ENCODE measurements at regions not wholly inside any gene's neighbourhood (a gene's known extent, or its start where the extent isn't known, plus 50 kb on each side); places are given as distances from the start of the nearest gene placed in this dataset.

DNA sequence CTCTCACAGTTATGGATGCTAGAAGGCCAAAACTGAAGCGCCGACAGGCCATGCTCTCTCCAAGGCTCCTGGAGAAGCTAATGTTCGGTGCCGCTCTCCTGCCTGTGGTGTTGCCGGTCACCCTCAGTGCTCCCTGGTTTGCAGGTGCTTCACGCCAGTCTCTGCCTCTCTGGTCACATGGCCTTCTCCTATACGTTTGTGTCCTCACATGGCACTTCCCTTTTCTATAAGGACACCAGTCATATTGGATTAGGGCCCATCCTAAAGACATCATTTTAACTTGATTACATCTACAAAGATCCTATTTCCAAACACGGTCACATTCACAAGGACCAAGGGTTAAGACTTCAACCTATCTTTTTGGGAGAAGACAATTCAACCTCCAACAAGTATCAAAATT is 671.3 kb upstream of the ARGLU1 start:
- TF ChIP-seq, protein P1, sequence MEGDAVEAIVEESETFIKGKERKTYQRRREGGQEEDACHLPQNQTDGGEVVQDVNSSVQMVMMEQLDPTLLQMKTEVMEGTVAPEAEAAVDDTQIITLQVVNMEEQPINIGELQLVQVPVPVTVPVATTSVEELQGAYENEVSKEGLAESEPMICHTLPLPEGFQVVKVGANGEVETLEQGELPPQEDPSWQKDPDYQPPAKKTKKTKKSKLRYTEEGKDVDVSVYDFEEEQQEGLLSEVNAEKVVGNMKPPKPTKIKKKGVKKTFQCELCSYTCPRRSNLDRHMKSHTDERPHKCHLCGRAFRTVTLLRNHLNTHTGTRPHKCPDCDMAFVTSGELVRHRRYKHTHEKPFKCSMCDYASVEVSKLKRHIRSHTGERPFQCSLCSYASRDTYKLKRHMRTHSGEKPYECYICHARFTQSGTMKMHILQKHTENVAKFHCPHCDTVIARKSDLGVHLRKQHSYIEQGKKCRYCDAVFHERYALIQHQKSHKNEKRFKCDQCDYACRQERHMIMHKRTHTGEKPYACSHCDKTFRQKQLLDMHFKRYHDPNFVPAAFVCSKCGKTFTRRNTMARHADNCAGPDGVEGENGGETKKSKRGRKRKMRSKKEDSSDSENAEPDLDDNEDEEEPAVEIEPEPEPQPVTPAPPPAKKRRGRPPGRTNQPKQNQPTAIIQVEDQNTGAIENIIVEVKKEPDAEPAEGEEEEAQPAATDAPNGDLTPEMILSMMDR (IDR thresholded peaks at IDR 0.05) = no peak
- no peak for TF ChIP-seq POLR2A (IDR thresholded peaks at IDR 0.05)
